ENCODE measurements at regions not wholly inside any gene's neighbourhood (a gene's known extent, or its start where the extent isn't known, plus 50 kb on each side); places are given as distances from the start of the nearest gene placed in this dataset.
"Not testable (repeated sequence)": the region's sequence is repeated elsewhere in the genome, so short reads cannot be mapped to it uniquely, and the experiment has no call there.

GRCh38 chr12:93092649-93092945 lies 163.5 kb upstream of the EEA1 start:
- intact Hi-C loops (cut with micrococcal nuclease), result no loop called here

GRCh38 chr12:93093243-93093642 lies 164.1 kb upstream of the EEA1 start:
- intact Hi-C loops (cut with micrococcal nuclease), result no loop called here
- no peak for DNase-seq
- no peak for ATAC-seq

More at GRCh38 chr12:93092649-93092945, 163.5 kb upstream of the EEA1 start:
- DNase-seq (no peak), ATAC-seq (no peak)

GRCh38 chr12:93094222-93094621 lies 165.1 kb upstream of the EEA1 start:
- ATAC-seq; intact Hi-C loops (cut with micrococcal nuclease); DNase-seq: not testable (repeated sequence)

DNA sequence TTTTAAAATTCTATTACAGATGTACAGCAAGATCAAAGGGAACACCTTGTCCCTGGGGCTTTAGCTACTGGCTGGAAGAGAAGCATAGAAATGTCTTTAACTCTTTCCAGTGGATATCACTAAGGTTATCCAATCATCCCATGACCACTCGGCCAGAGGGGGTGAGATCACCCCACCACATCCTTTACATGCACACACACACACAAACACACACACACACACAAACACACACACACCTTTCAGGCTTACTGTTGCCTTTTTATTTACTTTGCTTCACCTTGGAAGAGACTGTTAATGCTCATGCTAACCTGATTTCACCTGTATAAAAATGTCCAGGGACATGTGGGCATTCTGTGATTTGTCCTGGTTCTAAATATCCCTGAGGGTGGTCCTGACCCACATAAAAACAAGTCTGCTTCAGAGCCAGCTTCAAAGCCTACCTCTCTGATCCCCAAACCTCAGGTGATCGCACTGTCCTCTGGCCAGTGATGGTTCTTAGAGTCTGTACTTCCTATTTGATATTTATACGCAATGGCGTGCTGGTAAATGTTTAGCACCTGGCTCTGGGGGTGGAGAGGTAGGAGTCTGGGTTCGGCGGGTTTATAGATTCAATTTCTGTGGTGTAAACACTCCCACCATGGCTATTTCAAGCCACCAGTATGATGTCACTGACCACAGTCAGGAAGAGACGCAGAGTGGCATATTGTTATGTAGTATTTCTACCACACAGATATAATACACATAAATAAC lies 166.1 kb upstream of the EEA1 start:
- intact Hi-C loops (cut with micrococcal nuclease), result no loop called here
- no peak for DNase-seq
- no peak for ATAC-seq

GRCh38 chr12:93097417-93097816 lies 168.3 kb upstream of the EEA1 start:
- ATAC-seq, result no peak
- DNase-seq, result no peak
- intact Hi-C loops (cut with micrococcal nuclease), result no loop called here

GRCh38 chr12:93098077-93098476 lies 169.0 kb upstream of the EEA1 start:
- DNase-seq, result peak; percentile 43
- intact Hi-C loops (cut with micrococcal nuclease), result no loop called here
- peak; percentile 50 for ATAC-seq

DNA sequence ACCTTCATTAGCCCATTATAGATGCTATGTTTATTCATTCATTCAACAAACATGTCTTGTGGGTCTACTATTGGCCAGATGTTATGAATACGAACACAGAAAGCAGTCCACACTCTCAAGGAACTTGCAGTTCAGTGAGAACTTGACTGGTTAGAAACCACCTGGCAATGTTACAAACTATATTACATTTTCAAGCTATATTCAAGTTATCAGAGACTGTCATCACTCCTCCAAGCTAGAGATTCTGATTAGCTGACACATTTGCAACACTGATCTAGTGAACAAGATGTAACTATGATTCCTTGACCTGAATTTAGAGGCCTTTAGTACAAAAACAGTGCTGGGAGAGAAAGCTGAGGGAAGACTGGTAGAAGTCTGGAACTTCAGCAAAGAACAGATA lies 170.7 kb upstream of the EEA1 start:
- no peak for ATAC-seq
- intact Hi-C loops (cut with micrococcal nuclease), result no loop called here
- DNase-seq, result no peak

- DNase-seq (no peak), ATAC-seq (no peak)
- intact Hi-C loops (cut with micrococcal nuclease), result no loop called here
Measured at GRCh38 chr12:93100610-93101009, 171.5 kb upstream of the EEA1 start.

GRCh38 chr12:93101367-93101766 lies 172.3 kb upstream of the EEA1 start:
- DNase-seq, result no peak
- intact Hi-C loops (cut with micrococcal nuclease), result no loop called here

DNA sequence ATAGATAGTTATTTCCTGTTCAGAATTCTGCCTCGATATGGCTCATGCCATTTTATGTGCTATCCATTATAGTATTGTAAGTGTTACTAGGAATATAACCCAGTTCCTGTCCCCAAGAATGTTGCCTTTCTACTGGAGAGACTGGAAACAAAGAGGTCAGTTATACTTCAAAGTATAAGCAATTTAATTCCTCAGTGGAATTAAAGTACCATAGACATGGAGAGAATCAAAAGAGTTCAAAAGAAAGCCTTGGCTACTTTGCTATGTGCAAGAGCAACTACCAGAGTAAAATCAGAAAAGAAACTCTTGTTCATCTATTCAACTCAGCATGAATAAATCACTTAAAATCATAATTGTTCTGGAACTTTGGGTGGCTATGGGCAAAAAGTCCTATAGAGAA lies 173.2 kb upstream of the EEA1 start:
- DNase-seq (no peak), ATAC-seq (no peak)
- intact Hi-C loops (cut with micrococcal nuclease), result no loop called here

More at GRCh38 chr12:93101367-93101766, 172.3 kb upstream of the EEA1 start:
- ATAC-seq, result no peak

DNA sequence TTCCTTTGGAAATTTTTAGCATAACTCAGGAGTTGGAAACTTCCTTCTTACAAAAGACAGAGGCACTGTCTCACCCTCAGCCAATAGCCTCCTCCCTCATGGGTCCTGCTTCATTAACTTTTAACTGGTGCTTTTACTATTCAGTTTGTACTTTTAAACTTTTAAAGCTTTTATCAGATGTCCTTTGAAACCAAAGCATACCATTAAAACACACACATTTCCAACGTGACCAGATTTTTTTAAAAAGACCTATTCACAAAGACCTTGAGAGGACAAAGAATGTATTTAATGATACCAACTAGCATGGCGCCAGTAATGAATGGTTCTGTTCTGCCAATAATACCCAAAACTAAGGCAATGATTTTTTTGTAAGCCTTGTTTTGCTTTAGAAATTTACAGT lies 173.6 kb upstream of the EEA1 start:
- DNase-seq (no peak), ATAC-seq (no peak)
- intact Hi-C loops (cut with micrococcal nuclease), result no loop called here

DNA sequence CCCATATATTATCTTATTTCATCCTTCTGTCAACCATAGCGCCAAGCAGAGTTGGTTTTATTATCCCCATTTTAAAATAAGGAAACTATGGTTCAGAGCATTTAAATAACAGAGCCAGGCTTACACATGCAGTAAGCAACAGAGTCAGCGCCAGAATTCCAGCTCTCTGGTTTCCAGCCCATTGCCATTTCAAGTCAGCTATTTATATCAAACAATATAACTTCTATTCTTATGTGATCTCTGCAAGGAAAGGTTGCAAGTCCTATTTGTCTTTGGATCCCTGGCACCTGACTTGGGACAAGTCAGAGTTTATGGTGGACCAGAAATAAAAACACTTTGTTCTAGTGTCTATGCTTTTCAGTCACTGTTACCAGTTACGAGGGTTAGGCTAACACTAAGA lies 174.1 kb upstream of the EEA1 start:
- ATAC-seq (peak; percentile 82), DNase-seq (no peak)
- intact Hi-C loops (cut with micrococcal nuclease), result no loop called here

GRCh38 chr12:93104535-93104934 lies 175.4 kb upstream of the EEA1 start:
- ATAC-seq, result no peak
- DNase-seq, result no peak
- intact Hi-C loops (cut with micrococcal nuclease), result no loop called here

DNA sequence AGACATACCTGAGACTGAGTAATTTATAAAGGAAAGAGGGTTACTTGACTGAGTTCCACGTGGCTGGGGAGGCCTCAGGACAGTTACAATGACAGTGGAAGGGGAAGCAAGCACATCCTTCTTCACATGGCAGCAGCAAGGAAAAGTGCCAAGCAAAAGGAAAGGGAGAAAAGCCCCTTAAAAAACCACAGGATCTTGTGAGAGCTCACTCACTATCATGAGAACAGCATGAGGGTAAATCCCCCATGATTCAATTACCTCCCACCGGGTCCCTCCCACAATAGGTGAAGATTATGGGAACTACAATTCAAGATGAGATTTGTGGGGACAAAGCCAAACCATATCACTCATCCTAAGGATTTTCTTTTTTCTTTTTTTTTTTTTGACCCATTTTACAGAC lies 177.8 kb upstream of the EEA1 start:
- no peak for ATAC-seq
- intact Hi-C loops (cut with micrococcal nuclease), result no loop called here
- DNase-seq, result no peak

DNA sequence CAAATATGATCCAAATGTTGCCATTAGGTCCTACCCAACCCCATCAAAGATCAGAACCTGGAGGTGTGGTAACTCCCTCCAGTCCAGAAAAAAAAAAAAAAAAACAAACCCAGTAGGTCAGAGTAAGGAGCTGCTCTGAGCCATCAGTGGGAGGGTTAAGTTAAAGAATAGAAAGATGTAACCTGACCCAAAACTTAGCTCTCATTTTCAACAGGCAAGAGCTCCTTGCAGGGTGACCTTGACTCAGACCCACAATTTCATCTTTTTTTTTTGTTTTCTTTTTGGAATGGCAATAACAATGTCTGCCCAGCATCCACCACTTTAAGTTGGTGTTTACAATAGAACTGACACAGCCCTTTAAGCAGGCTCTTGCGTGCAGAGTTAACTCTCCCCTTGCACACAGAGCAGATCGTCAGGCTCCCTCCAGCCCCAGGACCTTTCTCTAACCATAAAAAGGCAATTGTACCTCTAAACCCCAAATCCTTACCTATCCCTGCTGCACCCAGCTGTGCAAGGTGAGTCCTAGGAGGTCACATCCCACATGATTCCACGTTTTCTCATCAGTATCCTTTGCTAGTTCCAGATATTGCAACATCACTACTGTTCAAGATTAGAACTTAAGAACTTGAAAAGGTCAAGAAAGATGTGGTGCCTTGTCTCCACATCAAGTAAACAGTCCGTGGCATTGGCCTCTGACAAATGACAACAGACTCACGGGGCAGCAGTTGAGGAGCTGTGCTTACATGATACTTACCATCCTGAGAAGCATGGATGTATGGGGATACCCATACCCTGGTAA lies 178.6 kb upstream of the EEA1 start:
- intact Hi-C loops (cut with micrococcal nuclease), result no loop called here
- no peak for DNase-seq
- no peak for ATAC-seq

DNA sequence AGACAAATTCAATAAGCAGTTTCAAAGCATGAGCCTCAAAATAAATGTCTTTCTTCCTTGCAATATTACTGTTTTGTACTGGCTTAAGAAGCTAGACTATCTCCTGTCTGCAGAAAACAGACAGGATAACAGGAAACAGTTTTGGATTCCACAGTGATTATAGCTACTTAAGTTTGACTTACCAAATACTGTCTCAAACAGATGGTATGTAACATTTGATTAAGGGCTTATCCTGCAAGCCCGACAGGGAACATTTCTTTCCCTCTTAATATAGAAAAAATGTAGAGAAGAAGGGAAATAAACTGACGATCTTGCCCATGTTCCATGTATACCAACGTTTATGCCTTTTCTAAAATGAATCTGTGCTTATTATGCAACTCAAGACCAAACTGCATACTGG lies 179.9 kb upstream of the EEA1 start:
- DNase-seq, result no peak
- intact Hi-C loops (cut with micrococcal nuclease), result no loop called here
- ATAC-seq, result no peak

GRCh38 chr12:93109551-93110203 lies 180.6 kb upstream of the EEA1 start:
- no peak for DNase-seq
- intact Hi-C loops (cut with micrococcal nuclease), result no loop called here
- peak; percentile 27 for ATAC-seq

DNA sequence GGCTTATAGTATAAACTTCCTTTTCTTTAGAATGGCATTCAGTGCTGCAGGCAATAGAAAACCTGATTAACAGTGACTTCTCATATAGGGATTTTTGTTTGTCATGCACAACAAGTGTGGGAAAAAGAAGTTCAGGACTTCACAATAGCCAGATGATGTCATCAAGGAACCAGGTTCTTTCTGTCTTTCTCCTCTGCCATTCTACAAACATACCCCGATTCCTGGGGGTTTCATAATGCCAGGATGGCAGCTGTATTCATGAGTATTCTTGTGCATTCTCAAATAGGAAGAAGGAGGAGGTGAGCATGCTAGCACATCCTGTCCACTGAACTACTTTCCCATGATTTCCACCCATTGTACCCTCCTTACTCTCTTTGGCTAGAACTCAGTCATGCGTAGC lies 182.7 kb upstream of the EEA1 start:
- no peak for ATAC-seq
- no peak for DNase-seq
- intact Hi-C loops (cut with micrococcal nuclease), result no loop called here

- ATAC-seq, result peak; percentile 88
- intact Hi-C loops (cut with micrococcal nuclease), result no loop called here
- DNase-seq, result peak; percentile 38
Measured at GRCh38 chr12:93113317-93114006, 184.4 kb upstream of the EEA1 start.

- no peak for DNase-seq
- intact Hi-C loops (cut with micrococcal nuclease), result no loop called here
- peak; percentile 38 for ATAC-seq
Measured at GRCh38 chr12:93115198-93115601, 186.1 kb upstream of the EEA1 start.
